DMS 273 (cell line): ENCODE measurements at regions not wholly inside any gene's neighbourhood (a gene's known extent, or its start where the extent isn't known, plus 50 kb on each side); places are given as distances from the start of the nearest gene placed in this dataset.

Source experiments
- DNase-seq: peaks from one replicate; lab custom pipeline; 2025; ENCODE audit not compliant: unreplicated experiment; lab: John Stamatoyannopoulos, UW

DNA sequence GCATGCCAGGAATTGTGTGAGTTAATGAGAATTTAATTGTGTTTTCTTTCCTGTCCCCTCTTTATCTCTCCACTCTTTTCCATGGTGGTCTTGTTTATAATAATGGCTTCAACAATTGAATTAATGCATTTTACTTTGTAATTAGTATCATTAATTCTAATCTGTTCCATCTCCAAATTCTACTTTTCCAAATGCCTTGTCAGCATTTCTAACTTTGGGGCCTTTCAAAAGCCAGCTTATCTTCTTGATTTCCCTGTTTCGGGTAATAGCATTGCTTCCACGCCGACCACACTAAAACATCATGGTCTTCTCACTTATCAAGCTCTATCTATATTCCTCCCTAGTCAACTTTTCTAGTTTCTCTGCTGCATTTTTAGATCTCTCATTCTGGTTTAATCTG is 54.2 kb upstream of the RMST start:
- no peak for DNase-seq

DNA sequence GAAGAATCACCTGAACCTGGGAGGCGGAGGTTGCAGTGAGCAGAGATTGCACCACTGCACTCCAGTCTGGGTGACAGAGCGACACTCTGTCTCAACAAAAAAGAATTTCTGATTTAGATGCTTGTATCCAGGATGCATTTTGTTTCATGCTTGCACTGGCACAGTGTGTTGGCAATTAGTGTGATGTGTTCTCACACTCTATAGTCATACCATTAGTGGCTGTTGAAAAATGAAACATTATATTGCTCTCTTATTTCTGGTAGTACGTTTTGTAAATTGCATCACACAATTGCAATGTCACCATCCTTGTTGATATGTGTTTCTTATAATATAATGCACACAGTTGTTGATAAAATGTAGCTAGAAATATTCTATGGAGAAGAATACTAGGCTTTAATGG is 51.3 kb upstream of the RMST start:
- no peak for DNase-seq
